ENCODE measurements at regions not wholly inside any gene's neighbourhood (a gene's known extent, or its start where the extent isn't known, plus 50 kb on each side); places are given as distances from the start of the nearest gene placed in this dataset.

DNA sequence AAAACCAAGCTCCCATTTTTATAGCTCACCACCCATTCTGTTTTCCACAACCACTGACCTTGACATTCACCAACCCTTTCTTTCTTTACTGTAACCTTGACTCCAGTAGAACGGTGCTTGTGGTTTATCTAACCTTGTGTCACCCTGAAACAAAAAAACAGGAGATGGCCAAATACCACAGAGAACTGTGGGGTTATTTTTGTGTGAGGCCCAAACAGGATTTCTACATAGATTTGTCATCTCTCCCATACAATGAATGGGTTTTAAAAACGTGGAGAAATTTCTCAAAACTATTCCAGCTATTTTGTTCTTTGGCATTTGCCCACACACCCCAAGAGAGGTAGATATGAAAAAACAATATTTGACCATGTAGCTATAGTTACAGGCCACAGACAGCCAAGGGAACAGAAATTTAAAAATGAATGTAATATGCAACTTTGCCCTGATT lies 231.3 kb upstream of the TANK start:
- DNase-seq = no peak
- no peaks in the 10 kb centered on the region for H3K9me3 Mint-ChIP-seq (ENCODE audit: unreplicated experiment)
- no peak overlapping the region for H3K27ac Mint-ChIP-seq (ENCODE audit: unreplicated experiment)
- no peaks in the 10 kb centered on the region for H3K36me3 Mint-ChIP-seq (ENCODE audit: unreplicated experiment)
- H3K4me3 Mint-ChIP-seq (ENCODE audit: unreplicated experiment) = no peak overlapping the region
- TF ChIP-seq, protein P1, sequence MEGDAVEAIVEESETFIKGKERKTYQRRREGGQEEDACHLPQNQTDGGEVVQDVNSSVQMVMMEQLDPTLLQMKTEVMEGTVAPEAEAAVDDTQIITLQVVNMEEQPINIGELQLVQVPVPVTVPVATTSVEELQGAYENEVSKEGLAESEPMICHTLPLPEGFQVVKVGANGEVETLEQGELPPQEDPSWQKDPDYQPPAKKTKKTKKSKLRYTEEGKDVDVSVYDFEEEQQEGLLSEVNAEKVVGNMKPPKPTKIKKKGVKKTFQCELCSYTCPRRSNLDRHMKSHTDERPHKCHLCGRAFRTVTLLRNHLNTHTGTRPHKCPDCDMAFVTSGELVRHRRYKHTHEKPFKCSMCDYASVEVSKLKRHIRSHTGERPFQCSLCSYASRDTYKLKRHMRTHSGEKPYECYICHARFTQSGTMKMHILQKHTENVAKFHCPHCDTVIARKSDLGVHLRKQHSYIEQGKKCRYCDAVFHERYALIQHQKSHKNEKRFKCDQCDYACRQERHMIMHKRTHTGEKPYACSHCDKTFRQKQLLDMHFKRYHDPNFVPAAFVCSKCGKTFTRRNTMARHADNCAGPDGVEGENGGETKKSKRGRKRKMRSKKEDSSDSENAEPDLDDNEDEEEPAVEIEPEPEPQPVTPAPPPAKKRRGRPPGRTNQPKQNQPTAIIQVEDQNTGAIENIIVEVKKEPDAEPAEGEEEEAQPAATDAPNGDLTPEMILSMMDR (IDR thresholded peaks at IDR 0.05; ENCODE audit: partially characterized antibody, unreplicated experiment) = no peak
- peaks cover 2% of the 10 kb centered on the region for H3K27me3 Mint-ChIP-seq (ENCODE audit: unreplicated experiment)
- no peaks in the 10 kb centered on the region for H3K4me1 Mint-ChIP-seq (ENCODE audit: low read depth, unreplicated experiment)

DNA sequence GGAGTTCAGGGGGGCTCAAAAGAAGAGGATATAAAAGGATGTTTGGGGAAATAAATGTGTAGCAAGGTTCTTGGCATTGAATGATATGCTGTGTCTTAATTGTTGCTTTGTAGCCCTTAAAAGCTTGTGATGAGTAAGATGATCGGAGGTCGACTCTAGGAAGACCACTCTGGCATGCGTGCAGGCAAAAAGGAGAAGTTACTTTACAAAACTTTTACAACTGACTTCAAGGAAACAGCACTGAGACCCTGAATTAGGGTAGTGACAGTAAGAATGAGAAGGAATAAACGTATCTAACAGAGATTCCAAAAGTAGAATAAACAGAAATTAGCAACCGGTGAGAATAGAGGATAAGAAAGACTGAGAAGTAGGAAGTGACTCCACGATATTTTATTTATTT lies 228.7 kb upstream of the TANK start:
- no peak for DNase-seq
- H3K4me3 Mint-ChIP-seq (ENCODE audit: unreplicated experiment) = no peak overlapping the region
- no peaks in the 10 kb centered on the region for H3K9me3 Mint-ChIP-seq (ENCODE audit: unreplicated experiment)
- no peak overlapping the region for H3K27ac Mint-ChIP-seq (ENCODE audit: unreplicated experiment)
- no peaks in the 10 kb centered on the region for H3K36me3 Mint-ChIP-seq (ENCODE audit: unreplicated experiment)
- H3K4me1 Mint-ChIP-seq (ENCODE audit: low read depth, unreplicated experiment) = no peaks in the 10 kb centered on the region
- TF ChIP-seq, protein P1 (IDR thresholded peaks at IDR 0.05; ENCODE audit: partially characterized antibody, unreplicated experiment) = no peak
- H3K27me3 Mint-ChIP-seq (ENCODE audit: unreplicated experiment) = no peaks in the 10 kb centered on the region

DNA sequence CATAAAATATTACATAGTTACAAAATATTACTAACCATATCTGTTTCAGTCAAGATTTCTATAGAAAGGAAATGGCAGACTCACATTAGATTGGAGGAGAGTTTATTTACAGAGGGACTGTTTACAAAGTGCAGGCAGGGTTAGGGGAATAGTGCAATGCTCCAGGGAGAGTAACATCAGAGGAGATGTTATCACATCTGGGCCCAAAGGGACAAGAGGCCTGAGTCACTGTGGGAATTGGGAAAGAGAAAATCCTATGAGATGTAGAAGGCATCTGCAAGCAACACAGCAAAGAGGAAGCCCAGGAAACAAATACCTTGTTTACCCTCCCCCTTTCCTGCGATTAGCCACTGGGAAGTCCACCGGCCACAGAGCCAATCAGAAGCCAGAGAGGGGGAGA lies 227.3 kb upstream of the TANK start:
- TF ChIP-seq, protein P1 (IDR thresholded peaks at IDR 0.05; ENCODE audit: partially characterized antibody, unreplicated experiment) = no peak
- Mint-ChIP-seq H3K27ac (ENCODE audit: unreplicated experiment) (no peak overlapping the region), H3K4me3 (ENCODE audit: unreplicated experiment) (no peak overlapping the region), H3K9me3 (ENCODE audit: unreplicated experiment) (no peaks in the 10 kb centered on the region), H3K36me3 (ENCODE audit: unreplicated experiment) (no peaks in the 10 kb centered on the region), H3K27me3 (ENCODE audit: unreplicated experiment) (peaks cover 2% of the 10 kb centered on the region), H3K4me1 (ENCODE audit: low read depth, unreplicated experiment) (no peaks in the 10 kb centered on the region)
- DNase-seq = no peak

DNA sequence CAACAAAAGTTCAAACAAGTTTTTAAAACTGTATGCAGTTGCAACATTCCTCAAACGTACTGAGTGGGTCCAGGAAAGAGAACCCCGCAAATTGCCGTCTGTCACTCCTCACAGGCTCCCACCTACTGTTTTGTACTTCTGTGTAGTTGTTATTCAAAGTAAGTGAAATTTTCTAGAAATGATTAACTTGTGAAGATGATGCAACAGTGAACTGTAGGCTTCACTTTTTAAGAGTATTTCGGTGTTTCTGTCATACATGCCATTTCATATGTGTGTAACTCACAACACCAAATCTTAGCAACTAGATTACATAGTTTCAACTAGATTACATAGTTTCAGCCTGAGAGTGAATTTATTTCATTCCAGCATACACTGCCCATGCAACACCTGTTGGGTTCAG lies 226.0 kb upstream of the TANK start:
- H3K36me3 Mint-ChIP-seq (ENCODE audit: unreplicated experiment) = no peaks in the 10 kb centered on the region
- no peaks in the 10 kb centered on the region for H3K9me3 Mint-ChIP-seq (ENCODE audit: unreplicated experiment)
- H3K4me3 Mint-ChIP-seq (ENCODE audit: unreplicated experiment) = no peak overlapping the region
- TF ChIP-seq, protein P1 (IDR thresholded peaks at IDR 0.05; ENCODE audit: partially characterized antibody, unreplicated experiment) = no peak
- no peaks in the 10 kb centered on the region for H3K4me1 Mint-ChIP-seq (ENCODE audit: low read depth, unreplicated experiment)
- H3K27ac Mint-ChIP-seq (ENCODE audit: unreplicated experiment) = no peak overlapping the region
- H3K27me3 Mint-ChIP-seq (ENCODE audit: unreplicated experiment) = peaks cover 2% of the 10 kb centered on the region
- DNase-seq = no peak

DNA sequence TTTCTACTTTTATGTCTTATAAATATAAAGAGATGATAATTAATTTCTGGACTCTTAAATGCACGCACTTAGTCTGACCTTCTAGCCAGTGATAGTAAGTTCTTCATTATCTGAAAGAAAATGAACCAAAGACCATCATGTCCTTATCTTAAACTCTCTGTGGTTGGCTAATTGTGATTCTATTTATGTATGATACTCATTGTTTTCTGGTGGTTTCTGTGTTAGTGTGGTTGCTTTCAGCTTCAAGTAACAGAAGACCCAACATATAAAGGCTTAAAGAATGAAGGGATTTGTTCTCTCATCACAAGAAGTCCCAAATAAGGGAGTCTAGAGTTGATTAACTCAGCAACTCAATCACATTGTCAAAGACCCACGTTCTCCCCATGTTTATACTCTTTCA lies 225.2 kb upstream of the TANK start:
- no peaks in the 10 kb centered on the region for H3K36me3 Mint-ChIP-seq (ENCODE audit: unreplicated experiment)
- H3K4me1 Mint-ChIP-seq (ENCODE audit: low read depth, unreplicated experiment) = no peaks in the 10 kb centered on the region
- DNase-seq = no peak
- H3K27me3 Mint-ChIP-seq (ENCODE audit: unreplicated experiment) = peaks cover 2% of the 10 kb centered on the region
- TF ChIP-seq, protein P1 (IDR thresholded peaks at IDR 0.05; ENCODE audit: partially characterized antibody, unreplicated experiment) = no peak
- H3K27ac Mint-ChIP-seq (ENCODE audit: unreplicated experiment) = no peak overlapping the region
- H3K4me3 Mint-ChIP-seq (ENCODE audit: unreplicated experiment) = no peak overlapping the region
- no peaks in the 10 kb centered on the region for H3K9me3 Mint-ChIP-seq (ENCODE audit: unreplicated experiment)

All from glutamatergic neuron (in vitro differentiated cells).